ENCODE measurements at regions not wholly inside any gene's neighbourhood (a gene's known extent, or its start where the extent isn't known, plus 50 kb on each side); places are given as distances from the start of the nearest gene placed in this dataset.
"Not testable (repeated sequence)": the region's sequence is repeated elsewhere in the genome, so short reads cannot be mapped to it uniquely, and the experiment has no call there.

DNA sequence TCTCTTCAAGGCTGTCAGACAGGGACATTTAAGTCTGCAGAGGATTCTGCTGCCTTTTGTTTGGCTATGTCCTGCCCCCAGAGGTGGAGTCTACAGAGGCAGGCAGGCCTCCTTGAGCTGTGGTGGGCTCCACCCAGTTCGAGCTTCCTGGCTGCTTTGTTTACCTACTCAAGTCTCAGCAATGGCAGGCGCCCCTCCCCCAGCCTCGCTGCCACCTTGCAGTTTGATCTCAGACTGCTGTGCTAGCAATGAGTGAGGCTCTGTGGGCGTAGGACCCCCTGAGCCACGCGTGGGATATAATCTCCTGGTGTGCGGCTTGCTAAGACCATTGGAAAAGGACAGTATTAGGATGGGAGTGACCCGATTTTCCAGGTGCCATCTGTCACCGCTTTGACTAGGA is 437.6 kb downstream of the STK39 start:
- not testable (repeated sequence) for TF ChIP-seq SUZ12 (IDR thresholded peaks at IDR 0.05); SP1 (IDR thresholded peaks at IDR 0.05); ARNT (IDR thresholded peaks at IDR 0.05); BHLHE40 (IDR thresholded peaks at IDR 0.05; ENCODE audit: borderline replicate concordance); ZNF384 (IDR thresholded peaks at IDR 0.05); FOXM1 (IDR thresholded peaks at IDR 0.05; ENCODE audit: borderline replicate concordance); FOXA1 (IDR thresholded peaks at IDR 0.05); FOXK2 (IDR thresholded peaks at IDR 0.05); ELF4 (IDR thresholded peaks at IDR 0.05)
- TF ChIP-seq, protein P1, sequence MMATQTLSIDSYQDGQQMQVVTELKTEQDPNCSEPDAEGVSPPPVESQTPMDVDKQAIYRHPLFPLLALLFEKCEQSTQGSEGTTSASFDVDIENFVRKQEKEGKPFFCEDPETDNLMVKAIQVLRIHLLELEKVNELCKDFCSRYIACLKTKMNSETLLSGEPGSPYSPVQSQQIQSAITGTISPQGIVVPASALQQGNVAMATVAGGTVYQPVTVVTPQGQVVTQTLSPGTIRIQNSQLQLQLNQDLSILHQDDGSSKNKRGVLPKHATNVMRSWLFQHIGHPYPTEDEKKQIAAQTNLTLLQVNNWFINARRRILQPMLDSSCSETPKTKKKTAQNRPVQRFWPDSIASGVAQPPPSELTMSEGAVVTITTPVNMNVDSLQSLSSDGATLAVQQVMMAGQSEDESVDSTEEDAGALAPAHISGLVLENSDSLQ (IDR thresholded peaks at IDR 0.05): not testable (repeated sequence)
